Dermis microvascular lymphatic vessel endothelial cell (primary cell): ENCODE measurements at regions not wholly inside any gene's neighbourhood (a gene's known extent, or its start where the extent isn't known, plus 50 kb on each side); places are given as distances from the start of the nearest gene placed in this dataset.

Experiments
- DNase-seq, 2 donors: peaks; one replicate each; pipeline versions ENCODE4 v3.0.0 to v3.0.0-alpha.2; 2010; ENCODE audit warnings: low read depth in 2 of 2

GRCh38 chr4:163582703-163583102, 88.2 kb downstream of the TMA16 start:
- no peak for DNase-seq

DNA sequence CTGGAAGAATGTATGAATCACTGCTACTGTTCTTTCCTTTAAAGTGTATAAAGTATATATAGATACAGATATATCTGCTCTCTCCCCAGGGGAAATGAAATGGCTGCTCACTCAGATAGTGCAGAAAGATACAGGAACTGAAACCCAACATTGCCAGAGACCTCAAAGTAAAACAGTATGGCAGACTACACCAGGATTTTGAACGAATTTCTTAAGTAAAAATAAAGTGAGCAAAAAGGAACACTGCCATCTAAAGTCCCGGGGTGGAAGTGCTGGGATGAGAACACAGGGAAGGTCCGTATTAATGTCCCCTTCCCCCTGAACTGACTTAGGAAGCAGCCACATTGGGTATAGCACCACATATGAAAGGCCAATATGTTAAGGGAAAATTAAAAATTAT, 93.4 kb downstream of the TMA16 start:
- DNase-seq, result no peak

DNA sequence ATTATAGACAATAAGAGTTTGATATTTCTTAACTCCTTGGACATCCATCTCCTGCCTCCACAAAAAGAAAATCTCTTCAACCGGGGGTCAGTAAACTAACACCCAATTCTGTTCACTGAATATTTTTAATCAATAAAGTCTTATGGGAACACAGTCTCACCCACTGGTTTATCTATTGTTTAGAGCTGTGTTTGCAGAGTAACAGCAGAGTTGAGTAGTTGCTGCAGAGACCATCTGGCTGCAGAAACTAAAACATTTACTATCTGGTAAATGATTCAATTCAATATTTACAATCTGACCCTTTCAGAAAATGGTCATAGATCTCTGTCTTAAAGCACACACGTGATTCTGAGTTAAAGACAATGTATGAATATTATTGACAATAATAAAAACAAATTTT, 94.0 kb downstream of the TMA16 start:
- DNase-seq, result no peak

GRCh38 chr4:163590103-163590502, 95.6 kb downstream of the TMA16 start:
- no peak for DNase-seq

GRCh38 chr4:163590619-163591264, 96.3 kb downstream of the TMA16 start:
- no peak for DNase-seq

DNA sequence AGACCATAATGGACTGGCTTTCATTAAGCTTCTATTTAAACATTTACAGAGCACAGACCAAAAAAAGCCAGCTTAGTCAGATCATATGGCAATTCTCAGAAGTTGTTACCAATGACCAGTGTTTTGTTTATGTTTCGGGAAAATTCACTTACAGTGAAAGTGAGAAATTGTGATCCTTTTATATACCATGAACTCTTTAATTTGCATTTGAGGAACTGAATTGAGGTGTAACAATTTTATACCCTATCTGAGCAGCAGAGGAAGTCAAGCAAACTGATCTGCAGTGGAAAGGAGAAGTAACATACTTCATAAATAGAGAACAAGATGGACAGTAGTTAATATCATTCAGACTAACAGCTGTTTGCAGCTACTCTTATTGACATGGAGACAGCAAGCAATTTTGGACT, 97.1 kb downstream of the TMA16 start:
- no peak for DNase-seq

GRCh38 chr4:163592212-163592611, 97.7 kb downstream of the TMA16 start:
- peak in 1 of 2 donors; percentile 10 for DNase-seq

DNA sequence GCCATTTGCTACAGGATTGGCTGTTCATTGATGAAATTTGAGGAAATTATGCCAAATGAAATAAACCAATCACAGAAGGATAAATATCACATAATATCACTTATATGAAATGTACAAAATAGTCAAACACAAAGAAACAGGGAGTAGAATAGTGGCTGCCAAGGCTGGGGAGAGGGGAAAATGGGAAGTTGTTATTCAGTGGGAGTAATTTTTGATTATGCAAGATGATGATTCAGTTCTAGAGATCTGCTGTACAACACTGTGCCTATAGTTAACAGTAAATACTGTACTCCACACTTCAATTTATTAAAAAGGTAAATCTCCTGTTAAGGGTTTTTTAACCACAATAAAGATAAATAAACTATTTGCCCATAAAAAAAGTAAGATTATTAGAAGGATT, 101.1 kb downstream of the TMA16 start:
- DNase-seq, result no peak

DNA sequence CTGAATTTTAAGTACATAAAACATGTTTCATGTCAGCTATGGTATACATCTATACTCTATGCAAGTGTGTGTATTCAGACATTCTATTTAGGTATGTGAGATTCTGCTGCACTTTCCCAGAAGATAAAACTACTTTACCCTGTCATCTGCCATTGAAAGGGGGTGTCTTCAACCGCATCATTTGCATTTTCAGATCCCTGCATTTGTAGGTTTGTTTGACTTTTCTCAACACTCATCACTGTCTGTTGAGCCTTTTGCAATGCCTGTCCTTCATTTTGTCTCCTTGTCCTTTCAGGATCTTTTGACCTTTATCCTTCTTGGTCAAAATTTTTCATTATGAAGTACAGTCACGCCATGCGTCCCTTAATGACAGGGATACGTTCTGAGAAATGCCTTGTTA, 103.5 kb downstream of the TMA16 start:
- DNase-seq, result no peak

GRCh38 chr4:163598489-163598888, 104.0 kb downstream of the TMA16 start:
- DNase-seq, result no peak

DNA sequence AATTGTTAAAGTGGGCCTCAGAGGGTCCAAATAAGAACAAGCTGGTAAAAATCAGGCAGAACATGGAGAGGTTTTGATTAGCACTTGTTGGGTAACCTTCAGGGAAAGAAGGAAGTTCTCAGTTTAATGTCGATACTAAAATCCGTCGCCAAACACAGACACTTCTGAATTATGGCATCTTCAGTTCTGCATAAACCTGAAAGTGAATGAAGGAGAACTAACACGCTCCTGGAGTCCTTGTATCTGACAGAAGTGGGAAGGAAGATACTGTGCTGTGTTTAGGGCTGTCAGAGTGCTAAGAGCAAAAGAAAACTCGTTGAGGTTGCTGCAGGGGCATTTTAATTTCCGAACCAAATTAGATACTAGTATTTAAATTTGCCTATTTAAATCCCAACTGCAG, 106.2 kb downstream of the TMA16 start:
- no peak for DNase-seq

GRCh38 chr4:163603257-163603656, 108.8 kb downstream of the TMA16 start:
- DNase-seq, result no peak

DNA sequence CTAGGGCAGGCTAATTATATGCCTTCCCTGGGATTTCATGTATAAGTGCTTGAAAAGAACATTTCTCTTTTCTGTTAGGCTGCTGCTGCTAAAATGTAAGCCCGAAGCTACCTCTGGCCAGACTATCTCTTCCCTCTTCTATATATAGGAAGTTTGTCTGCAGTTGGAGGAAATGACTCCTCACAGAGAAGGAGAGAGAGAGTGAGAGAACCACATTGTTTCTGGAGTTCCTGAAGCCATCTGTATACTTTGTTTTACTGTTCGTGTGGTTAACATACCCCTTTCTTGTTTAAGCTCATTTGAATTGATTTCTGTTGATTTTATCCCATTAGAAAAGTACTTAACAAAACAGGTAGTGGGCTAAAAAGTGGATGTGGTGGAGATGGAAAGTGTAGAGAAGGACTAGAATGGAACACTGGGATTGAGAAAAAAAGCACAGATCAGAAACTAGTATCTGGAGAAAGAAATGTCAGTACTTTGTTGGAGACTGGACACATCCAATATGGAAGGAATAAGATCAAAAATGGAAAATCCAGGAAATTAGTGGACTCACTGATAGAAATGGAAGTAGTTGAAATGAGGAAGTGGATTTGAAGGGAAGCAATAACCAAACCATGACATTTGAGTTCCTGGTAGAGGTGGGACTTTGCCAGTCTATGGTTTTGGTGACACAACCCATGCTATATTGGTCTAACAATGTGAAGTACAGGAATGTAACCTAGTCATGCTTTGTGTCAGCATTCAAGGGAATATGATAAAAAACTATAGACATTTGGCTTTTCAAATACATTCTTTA, 112.6 kb downstream of the TMA16 start:
- DNase-seq, result no peak

DNA sequence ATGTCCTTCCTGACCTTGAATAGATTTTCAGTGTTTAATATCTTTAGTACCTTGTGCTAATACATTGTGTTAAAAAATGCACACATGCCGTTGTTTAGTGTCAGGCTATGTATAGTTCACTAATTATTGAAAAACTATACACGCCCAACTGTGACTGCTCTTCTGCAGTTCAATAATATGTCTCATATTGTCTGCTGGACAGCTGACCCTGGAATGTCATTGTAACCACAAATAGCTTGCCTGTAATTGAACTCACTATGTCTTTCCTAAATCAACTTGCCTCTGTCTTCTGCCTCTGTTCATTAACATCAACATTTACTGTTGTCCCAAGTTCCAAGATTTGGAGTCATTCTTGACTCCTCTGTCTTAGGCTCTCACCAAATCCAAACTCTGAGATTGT, 114.5 kb downstream of the TMA16 start:
- DNase-seq, result no peak

DNA sequence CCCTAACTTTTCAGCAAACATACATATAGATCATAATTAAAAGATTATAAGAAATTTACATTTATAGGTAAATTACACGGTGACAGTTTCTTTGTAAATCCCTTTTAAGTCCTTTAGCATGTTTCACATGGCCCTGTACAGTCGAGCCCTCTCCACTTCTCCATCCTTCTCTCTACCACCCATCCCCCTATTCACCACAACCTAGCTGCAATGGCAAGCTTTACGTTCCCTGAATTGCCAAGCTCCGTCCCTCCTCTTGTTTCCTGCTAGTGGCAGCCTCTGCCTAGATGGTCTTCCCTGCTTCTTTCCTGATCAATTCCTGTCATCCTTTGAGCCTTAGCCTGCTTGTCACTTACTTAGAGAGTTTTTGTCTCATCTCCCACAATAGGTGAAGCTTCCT, 116.2 kb downstream of the TMA16 start:
- DNase-seq, result no peak

DNA sequence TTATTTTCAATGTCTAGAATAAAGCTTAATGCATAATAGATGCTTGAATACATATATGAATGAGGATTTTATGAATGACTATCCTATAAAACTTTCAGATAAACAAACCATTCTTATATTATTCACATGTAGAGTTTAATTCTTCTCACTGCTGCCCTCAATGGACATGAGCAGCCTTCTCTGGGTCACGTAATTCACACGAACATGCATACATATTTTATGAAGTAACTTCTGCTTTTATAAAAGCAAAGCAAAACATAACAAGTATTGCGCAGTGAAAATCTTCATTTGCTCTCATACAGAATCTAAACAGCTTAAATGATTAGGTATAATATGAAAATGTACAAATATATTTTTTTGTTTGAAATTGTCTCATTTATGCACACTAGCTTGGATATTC, 116.7 kb downstream of the TMA16 start:
- DNase-seq, result no peak

GRCh38 chr4:163611784-163612445, 117.4 kb downstream of the TMA16 start:
- no peak for DNase-seq

- DNase-seq, result no peak
Observed at GRCh38 chr4:163612762-163613161, 118.3 kb downstream of the TMA16 start.

DNA sequence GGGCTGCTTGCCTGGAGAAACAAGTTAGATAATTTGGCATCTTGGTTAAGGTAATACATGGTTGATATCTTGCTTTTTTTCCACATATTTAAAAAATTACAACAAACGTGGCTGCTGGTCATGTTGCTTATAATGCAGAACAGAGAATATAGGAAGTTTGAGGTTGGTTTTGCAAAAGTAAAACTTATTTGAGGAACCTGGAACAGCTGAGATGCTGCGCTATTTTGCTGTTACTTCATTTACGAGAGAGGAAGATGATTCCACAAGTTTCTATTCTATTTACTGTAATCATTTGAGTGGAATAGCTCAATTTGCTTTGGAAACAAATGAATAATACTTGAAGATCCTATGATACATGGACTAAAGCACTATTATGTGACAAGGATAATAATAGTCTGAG, 118.9 kb downstream of the TMA16 start:
- no peak for DNase-seq

- DNase-seq, result no peak
Observed at GRCh38 chr4:163614866-163615265, 120.4 kb downstream of the TMA16 start.

DNA sequence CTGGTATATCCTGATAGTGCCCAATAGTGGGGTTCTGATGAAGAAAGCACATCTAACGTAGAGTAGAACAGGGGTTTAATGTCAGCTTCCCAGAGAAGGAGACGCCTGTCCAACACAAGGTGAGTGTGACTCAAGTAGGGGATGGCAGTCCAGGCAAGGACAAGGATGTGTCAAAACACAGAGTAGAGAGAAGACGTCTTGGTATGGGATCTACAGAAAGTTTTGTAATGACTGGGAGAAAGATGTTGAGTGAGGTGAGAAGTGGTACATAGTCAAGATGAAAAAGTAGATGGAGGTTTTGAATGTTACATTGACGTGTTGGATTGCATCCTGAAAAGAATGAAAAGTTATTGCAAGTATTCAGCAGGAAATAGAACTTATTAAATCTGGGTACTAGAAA, 124.4 kb downstream of the TMA16 start:
- DNase-seq, result no peak

DNA sequence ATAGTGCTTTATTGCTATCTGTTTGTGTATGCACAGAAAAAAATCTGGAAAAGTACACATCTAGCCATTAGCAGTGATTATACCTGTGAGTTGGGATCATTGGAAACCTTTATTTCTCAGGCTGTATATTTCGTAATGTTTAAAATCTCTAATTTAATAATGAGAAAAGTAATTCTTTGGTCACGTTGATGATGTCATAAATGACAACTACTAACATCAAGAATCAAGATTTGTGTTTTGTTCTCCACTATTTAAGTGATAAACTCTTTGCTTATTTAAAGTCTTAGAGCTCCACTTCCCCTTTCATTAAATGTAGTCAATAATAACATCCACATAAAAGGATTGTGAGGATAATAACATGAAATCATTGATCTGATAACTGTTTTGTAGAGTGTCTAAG, 126.2 kb downstream of the TMA16 start:
- DNase-seq, result no peak

DNA sequence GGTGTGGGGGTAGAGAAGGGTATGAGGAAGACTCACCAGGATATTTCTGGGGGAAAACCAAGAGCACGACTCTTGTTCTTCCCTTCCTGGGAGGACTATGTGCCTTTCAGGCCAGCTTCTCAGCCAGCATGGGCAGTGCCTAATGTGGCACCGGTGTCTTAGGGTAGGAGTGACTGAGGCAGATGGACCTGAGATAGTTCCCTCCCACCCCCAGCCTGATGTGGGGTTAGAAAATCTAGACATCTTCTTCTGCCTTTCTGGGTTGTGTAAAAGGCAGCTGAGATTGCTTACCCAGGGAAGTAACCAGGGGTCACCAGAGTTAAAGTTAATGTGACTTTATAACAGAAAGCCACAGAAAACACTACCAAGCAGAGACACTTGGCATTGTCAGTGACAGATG, 127.3 kb downstream of the TMA16 start:
- DNase-seq, result no peak
